GM19035 (cell line): ENCODE measurements at regions not wholly inside any gene's neighbourhood (a gene's known extent, or its start where the extent isn't known, plus 50 kb on each side); places are given as distances from the start of the nearest gene placed in this dataset.
"Not testable (repeated sequence)": the region's sequence is repeated elsewhere in the genome, so short reads cannot be mapped to it uniquely, and the experiment has no call there.

ENCODE experiments used
- ATAC-seq: cut with Tn5 transposase; IDR thresholded peaks from one replicate; pipeline ENCODE4 v1.9.1; 2021; ENCODE audit not compliant: unreplicated experiment

DNA sequence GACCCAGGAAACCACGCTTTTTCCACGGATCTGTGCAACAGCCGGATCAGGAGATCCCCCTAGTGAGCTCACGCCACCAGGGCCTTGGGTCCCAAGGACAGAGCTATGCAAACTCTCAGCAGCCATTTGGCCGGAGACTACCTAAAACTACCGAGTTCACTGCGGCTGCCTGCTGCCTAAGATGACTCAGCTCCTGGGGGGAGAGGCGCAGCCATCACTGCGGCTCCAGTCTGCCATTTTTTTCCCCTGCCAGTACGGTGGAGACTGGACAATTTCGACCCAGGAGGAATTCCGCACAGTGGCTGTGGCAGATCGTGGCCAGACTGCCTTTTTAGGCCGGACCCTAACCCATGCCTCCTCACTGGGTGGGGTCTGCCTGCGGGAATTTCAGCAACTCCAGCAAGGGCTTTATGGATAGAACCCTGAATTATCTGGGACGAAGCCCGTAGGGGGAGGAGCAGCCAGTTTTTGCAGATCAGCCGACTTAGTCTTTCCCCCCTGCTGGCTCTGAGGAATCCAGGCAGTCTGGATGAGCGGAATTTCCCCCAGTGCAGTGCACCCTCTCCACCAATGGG lies 424.9 kb upstream of the UBE2E3 start:
- ATAC-seq = no peak

DNA sequence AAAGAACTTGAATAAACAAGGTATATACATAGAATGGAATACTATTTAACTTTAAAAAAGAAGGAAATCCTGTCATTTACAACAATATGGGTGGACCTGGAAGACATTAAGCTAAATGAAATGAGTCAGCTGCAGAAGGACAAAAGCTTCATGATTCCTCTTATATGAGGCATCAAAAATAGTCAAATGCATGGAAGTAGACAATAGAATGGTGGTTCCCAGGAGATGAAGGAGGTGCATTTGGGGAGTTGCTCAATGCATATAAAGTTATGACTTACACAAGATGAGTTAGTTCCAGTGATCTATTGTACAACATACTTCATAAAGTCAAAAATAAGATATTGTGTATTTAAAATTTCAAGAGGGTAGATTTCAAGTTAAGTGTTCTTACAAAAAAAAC lies 426.1 kb upstream of the UBE2E3 start:
- no peak for ATAC-seq

DNA sequence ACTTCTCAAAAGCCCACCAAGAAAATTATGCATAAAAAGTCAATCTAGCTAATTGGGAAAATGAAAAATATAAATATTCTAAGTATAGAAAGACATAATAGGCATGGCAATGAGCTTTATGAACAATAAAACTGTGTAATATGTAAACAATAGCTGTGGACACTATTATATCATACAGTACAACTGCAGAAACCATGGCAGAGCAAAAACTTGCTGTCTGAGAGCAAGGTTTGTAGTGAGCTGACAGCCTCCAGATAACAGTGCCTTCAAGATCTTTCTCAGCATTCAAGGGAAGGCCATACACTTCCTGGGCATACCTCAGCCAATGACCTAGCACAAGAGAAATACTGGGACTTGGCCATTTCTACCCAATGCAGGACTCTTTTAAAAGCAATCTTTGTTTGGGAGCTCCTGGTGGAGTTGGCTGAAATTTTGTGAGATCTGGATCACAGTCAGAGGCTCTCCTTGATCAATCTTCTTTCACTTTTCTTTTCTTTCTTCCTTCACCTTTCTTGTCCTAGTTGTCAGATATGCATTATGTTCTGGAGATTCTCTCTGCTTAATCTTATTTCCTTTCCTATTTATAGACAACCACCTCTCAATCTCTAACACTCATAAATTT lies 427.2 kb upstream of the UBE2E3 start:
- ATAC-seq = no peak

DNA sequence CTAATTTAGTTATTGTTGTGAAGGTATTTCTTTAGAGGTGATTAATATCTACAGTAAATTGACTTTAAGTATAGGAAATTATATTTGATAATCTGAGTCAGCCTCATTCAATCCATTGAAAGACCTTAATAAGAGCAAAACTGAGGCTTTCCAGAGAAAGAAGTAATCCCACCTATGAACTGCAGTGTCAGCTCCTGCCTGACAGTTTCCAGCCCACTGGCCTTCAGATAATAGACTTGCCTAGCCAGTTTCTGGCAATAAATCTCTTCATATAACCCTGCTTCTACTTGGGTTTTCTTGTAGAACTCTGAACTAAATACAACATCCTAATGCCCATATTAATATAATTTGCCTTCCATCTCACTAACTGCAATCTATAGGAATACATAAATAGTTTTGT lies 437.9 kb upstream of the UBE2E3 start:
- no peak for ATAC-seq

DNA sequence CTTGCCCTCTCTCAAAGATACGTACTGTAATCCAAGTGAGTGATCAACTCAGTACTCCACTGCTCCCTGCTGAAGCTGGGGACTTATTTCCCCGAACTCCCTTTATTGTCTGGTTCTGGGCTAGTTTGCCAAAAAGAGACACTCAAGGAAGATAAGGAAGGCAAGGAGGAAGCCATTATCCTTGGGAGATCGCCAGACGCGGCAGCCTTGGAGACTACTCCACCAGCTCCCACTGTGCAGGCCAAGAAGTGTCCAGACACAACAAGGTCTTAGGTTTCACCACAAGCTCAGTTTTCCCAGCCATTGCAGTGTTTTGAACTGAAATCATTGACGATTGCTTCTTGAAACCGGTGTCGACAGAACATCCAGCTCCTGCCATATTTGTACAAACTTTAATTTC lies 439.6 kb upstream of the UBE2E3 start:
- ATAC-seq = no peak

DNA sequence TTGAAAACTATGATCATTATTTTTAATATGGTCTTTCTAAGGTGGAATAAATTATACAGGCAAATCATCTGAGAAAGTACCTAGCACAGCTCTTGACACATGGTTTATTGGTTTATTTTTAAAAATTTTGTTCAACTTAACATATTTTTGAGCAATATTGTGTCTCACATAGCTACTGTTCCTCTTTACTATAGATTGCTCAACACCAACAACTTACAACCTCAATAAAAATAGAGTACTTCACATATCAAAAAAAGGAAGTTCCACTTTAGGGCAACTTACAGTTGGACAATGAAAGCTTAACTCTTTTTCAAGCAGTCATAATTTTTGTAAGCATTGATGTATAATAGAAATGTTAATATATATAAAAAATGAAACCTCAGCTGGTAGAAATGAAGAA lies 440.9 kb upstream of the UBE2E3 start:
- ATAC-seq = no peak

DNA sequence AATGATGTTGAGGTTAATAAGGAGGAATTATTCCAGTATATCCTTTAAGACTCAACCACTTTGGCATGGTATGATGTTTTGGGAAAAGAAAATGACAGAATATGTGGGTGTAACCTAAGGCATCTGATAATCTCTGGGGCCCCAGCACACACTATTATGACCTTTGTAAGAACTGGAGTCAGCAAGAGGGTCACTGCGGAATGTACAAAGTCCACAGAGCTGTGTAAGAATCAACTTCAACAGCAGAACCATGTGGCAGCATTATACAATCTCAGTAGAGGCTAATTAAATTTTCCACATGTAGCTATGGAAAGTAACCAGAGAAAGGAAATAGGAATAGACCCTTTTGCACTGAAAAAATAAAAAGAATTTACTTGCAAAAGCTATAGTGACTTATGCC lies 445.1 kb upstream of the UBE2E3 start:
- ATAC-seq = no peak

DNA sequence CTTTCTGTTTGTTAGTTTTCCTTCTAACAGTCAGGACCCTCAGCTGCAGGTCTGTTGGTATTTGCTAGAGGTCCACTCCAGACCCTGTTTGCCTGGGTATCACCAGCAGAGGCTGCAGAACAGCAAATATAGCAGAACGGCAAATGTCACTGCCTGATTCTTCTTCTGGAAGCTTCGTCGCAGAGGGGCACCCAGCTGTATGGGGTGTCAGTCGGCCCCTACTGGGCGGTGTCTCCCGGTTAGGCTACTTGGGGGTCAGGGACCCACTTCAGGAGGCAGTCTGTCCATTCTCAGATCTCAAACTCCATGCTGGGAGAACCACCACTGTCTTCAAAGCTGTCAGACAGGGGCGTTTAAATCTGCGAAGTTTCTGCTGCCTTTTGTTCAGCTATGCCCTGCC lies 448.6 kb upstream of the UBE2E3 start:
- ATAC-seq = not testable (repeated sequence)

DNA sequence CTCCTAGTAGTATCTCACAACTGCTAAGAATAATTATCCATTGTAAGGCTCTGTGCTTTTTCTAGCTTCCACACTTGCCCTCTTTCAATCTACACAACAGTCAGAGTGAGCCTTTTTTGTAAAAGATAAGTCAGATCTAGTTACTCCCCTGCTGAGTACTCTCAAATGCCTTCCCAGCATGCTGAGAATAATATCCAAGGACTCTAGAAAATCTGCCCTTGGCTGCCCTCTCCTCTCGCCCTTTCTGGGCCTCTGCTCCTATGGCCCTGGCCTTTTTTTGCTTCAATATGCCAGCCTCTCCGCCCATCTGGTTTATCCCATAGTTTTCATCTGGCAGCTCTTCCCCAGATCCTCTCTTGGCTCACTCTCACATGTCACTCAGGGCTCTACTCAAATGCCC lies 455.9 kb upstream of the UBE2E3 start:
- no peak for ATAC-seq

DNA sequence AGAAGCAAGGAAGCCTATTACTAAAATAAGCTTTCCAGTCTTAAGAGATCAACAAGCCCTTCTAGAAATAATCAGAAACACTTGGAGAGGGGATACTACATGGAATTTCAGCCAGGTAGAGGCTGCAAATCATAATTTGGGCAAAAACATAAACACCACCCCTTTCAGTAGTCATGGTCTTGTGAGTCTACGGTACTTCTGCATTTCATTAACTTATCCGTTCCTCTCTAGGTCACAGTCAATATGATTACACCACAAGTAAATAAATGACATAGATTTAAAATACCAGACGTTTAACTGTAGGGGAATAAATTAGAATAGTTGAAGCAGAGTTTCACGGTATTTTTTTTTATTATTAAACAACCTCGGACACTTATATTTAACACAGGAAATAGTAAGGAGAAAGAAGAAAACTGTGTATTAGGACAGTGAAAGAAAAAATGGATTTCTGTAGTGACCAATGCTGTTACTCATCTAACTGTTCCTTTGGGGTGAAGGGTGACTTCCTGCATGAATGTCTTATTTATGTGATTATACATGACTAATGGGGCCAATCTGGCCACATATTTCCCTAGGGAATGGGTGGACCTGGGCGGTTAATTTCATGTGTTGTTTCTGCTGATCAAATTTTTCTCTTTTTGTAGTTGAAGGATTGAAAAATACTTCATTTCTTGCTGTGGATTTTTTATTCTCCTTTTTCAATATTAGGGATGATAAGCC lies 456.6 kb upstream of the UBE2E3 start:
- no peak for ATAC-seq

DNA sequence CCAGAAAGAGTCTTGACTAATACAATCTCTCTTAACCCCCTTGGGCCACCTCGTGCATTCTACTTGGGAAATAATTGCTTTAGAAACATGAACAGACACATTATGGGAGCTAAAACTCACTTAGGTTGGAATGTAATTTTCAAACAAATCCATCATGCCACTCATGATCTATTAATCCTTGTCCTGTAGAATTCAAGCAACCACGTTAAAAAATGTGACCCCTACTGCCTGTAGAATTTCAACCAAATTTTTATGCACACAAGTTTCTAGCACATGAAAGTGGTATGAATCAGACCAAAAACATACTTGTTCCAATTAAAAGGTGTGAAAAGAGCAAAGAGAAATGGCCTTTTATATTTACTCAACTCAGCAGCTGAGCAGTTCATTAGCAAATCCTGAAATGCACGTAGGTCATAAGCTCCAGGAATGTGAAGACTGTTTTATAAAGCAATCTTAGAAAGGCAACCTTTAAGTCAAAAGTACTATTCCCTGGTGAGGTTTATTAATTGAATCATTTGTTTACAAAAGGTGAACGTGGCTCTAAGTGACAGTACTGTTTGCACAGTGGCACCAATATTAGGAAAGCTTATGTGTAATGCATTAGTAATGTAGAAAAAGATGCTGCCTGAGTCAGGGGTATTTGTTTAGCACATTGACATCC lies 459.4 kb upstream of the UBE2E3 start:
- ATAC-seq = no peak

DNA sequence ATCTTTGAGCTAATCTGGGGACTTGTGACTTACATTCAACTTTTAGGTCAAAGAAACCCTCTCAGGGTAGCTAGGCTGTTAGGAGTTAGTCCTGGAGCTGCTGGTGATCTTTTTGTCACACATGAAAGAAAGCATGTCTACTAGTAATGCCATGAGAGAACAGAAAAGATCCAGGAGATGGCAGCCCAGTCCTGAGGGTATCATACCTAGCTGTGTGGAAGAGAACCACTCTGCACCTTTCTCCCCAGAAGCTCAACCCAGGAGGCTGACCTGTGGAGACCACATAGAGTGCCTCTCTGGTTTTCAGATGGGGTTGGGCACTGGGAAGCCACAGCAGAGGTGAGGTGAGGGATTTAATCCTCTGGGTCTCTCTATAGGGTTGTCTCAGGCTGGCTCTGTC lies 460.2 kb upstream of the UBE2E3 start:
- no peak for ATAC-seq

DNA sequence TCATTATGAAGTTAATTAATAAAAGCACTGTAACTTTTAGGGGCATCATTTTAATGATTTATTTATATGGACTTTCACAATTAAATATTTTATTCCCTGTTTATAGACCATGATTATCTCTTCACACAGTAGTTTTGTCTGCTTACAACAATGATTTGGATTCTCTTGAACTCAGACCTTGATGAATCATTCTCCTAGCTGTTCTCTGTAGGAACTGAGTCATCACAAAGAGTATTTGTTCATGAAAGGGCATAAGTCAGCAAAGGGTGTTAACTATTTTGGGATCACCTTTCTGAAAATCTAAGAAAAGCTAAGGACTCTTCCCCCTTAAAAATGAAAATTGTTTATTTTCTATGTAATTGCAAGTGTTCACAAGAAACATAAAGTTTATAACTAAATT lies 461.1 kb upstream of the UBE2E3 start:
- ATAC-seq = no peak

DNA sequence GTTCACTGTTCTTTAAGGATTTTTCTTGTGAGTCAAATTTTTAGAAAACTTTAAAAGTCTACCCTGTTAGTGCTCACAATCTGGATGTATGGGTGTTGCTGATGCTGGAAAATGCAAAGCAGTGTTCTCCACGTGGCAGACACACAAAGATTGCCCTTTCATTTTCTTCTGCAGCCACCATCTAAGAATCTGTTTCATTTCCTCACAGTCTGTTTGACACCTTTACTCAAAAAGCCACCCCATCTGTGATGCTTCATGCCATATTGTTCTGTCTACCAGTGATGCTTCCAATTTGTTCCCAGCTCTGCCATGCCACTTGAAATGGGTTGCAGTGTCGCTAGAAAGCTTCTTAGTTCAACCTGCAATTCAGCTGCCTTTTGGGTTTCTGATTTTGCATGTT lies 464.2 kb upstream of the UBE2E3 start:
- no peak for ATAC-seq

DNA sequence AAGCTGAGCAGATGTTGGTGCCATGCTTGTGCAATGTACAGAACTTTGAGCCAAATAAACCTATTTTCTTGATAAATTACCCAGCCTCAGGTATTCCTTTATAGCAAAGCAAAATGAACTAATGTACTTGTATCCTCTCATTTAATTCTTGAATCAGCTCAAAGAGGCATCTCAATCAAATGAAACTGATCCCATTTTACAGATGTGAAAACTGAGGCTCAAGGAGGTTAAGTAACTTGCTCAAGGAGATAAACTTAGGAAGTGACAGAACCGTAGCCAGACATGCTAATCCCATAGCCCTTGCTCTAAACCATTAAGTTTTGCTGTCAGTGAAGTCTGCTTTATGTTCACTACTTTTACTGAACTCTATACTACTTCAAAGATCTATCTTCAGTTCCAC lies 467.0 kb upstream of the UBE2E3 start:
- ATAC-seq = no peak

DNA sequence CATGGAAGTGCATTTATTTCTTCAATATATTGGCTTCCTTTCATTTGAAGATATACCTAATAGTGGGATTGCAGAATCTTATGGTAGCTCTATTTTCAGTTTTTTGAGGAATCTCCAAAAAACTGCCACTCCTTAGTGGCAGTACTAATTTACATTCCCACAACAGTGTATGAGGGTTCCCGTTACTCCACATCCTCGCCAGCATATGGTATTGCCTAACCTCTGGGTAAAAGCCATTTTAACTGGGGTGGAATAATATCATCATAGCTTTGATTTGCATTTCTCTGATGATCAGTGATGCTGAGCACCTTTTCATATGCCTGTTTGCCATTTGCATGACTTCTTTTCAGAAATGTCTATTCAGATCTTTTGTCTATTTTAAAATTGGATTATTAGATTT lies 471.9 kb upstream of the UBE2E3 start:
- ATAC-seq = no peak

DNA sequence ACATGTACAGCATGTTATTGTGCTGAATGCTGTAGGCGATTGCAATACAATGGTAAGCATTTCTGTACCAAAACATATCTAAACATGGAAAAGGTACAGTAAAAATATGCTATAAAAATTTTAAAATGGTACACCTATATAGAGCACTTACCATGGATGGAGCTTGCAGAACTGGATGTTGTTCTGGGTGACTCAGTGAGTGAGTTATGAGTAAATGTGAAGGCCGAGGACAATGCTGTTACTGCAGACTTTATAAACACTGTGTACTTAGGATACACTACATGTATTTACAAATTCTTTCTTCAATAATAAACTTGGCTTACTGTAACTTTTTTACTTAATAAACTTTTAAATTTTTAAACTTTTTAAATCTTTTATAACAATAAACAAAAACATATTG lies 473.4 kb upstream of the UBE2E3 start:
- no peak for ATAC-seq

DNA sequence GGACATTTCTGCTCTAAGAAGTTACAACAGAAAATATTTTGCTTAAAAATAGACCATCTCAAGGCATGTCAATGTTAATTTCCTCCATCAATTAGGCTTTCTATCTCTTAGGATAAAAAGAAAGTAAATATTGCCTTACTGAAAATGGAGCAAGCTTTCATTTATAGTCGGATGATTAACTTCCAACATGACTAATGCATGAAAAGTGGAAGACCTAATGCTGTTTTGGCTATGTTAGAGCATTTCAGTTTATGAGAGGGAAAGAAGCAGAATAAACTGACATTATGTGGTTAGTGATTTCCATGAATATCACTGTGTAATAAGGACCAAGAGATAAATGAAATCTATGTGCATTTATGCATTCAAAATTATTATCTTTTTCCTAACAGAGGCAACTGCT lies 475.2 kb upstream of the UBE2E3 start:
- ATAC-seq = no peak

DNA sequence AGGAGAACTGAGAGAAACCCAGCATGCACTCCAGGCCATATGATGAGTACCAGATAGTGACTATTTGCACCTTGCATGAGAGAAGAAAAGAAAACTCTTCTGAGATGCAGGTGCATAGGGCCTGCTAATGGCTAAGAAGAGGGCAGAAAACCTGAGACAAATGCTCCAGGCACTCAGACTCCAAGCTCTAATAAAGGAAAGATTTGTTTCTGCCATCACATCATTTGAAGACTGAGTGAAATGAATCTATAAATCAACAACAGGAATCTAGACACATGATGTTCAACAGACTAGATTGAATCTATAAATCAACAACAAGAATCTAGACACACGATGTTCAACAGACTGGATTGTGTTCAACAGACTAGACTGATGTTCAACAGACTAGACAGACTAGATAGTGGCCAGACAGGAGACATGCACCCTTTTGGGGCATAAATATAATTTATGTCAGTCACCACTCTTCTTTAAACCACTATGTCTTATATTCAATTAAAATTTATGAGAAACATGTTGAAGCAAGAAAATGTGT lies 482.7 kb upstream of the UBE2E3 start:
- ATAC-seq = no peak

DNA sequence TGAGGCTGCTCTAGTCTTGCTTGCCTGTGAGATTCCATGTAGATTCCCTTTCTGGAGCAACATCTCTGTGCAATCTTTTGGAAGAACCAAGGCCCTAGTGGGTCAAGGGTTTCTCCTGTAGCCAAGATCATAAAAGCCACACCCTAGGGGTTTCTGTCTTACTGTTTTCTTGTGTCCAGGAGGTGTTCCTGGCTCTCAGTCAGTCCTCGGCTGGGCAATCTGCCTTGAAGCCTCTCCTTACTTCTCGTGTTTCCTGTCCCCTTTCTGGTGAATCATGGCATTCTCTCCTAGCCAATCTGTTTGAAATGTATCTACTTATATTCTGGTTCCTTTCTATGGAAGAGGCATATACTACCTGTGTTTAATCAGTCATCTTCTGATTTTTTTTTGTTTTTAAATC lies 484.8 kb upstream of the UBE2E3 start:
- ATAC-seq = no peak

DNA sequence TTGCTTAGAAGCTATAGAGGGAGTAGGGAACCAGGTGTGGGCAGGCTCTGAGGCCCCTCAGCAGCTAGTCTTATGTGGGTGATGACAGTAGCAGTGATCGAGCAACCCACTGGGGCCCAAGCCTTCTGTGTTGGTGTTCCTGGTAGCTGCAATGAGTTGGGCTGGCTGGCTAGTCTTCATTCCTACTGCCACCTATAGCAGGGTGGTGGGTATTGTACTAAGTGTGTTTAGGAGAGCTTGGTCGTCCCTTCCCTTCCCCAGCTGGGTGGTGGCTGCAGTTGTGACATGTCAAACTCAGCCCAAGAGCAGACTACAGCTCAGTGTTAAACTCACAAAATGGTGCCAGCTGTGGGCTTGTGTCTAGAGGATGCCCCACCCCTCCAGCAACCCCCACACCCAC lies 486.1 kb upstream of the UBE2E3 start:
- no peak for ATAC-seq

DNA sequence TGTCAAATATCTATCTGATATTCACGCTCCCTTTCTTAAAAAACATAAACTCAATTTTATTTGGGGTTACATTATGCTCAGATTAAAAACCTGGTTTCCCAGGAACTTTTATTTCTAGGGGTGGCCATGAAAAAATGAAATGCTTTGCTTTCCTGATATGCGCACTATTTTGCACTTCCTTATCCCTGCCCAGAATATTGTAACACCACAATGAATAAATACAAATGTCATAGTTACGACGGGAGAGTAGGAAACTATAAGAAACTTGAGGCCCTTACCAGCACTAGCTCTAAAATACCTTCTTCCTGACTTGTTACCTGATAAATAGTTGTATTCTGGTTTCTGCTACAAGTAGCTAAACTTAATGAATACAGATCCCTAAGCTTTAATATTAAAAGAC lies 475.6 kb upstream of the CWC22 start:
- no peak for ATAC-seq
